ENCODE measurements at regions not wholly inside any gene's neighbourhood (a gene's known extent, or its start where the extent isn't known, plus 50 kb on each side); places are given as distances from the start of the nearest gene placed in this dataset.

- H3K4me3 Mint-ChIP-seq (ENCODE audit: unreplicated experiment), result no peak overlapping the region
- DNase-seq (ENCODE audit: unreplicated experiment), result peak; percentile 73
- POLR2A ChIA-PET, result interaction anchor here (0.6 to 3.0 kb wide), 6 partner anchors 9 to 365 kb away, joined by 3 to 9 read pairs (median 4); partner anchors contain the start of gene NRIP1
- peak overlapping the region; percentile 43 for H3K27ac Mint-ChIP-seq (ENCODE audit: low read depth, unreplicated experiment)
- H3K4me1 Mint-ChIP-seq (ENCODE audit: insufficient read depth, unreplicated experiment), result peaks cover 33% of the 10 kb centered on the region
- no peak for TF ChIP-seq CTCF (IDR thresholded peaks at IDR 0.05; ENCODE audit: unreplicated experiment)
- no peaks in the 10 kb centered on the region for H3K27me3 Mint-ChIP-seq (ENCODE audit: insufficient read depth, unreplicated experiment)
- H3K9me3 Mint-ChIP-seq (ENCODE audit: unreplicated experiment), result no peaks in the 10 kb centered on the region
- BruUV-seq (replicated peaks), result no TSS peak
- CTCF ChIA-PET, result interaction anchor here (0.7 to 1.3 kb wide), 4 partner anchors 61 to 790 kb away, joined by 3 to 6 read pairs (median 4); no protein-coding TSS in a partner anchor
- no peaks in the 10 kb centered on the region for H3K36me3 Mint-ChIP-seq (ENCODE audit: insufficient read depth, unreplicated experiment)
- intact Hi-C loops (cut with micrococcal nuclease), result loop anchor here (5.0 kb wide), 1 partner anchor 199 kb away; no protein-coding TSS in a partner anchor
Observed at GRCh38 chr21:15421441-15421881, 308.3 kb upstream of the USP25 start.

DNA sequence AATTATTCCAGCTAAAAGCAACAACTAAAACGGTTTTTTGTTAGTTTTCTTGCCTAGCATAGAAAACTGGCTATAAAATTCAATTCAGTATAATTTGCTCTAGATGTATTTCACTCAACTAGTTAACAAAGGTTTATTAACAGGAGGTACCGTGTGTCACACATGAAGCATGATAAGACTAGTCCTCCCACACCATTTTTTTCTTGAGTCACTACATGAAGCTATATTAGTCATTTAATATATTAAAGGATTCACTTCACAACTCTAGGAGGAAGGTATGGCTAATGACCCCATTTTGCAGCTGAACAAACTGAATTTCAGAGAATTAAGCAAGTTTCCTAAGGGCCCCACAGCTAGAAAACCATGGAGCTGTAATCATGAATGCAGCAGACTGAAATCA lies 307.8 kb upstream of the USP25 start:
- peak; percentile 43 for DNase-seq (ENCODE audit: unreplicated experiment)
- intact Hi-C loops (cut with micrococcal nuclease), result loop anchor here (5.0 kb wide), 1 partner anchor 200 kb away; no protein-coding TSS in a partner anchor
- CTCF ChIA-PET, result interaction anchor here (0.9 to 1.3 kb wide), 2 partner anchors 61 to 200 kb away, joined by 3 to 6 read pairs; no protein-coding TSS in a partner anchor
- Mint-ChIP-seq H3K4me1 (ENCODE audit: insufficient read depth, unreplicated experiment) (peaks cover 28% of the 10 kb centered on the region), H3K9me3 (ENCODE audit: unreplicated experiment) (no peaks in the 10 kb centered on the region), H3K4me3 (ENCODE audit: unreplicated experiment) (no peak overlapping the region), H3K27ac (ENCODE audit: low read depth, unreplicated experiment) (peak overlapping the region; percentile 43), H3K27me3 (ENCODE audit: insufficient read depth, unreplicated experiment) (no peaks in the 10 kb centered on the region), H3K36me3 (ENCODE audit: insufficient read depth, unreplicated experiment) (no peaks in the 10 kb centered on the region)
- POLR2A ChIA-PET, result interaction anchor here (0.6 to 3.0 kb wide), 9 partner anchors 8 to 372 kb away, joined by 3 to 9 read pairs (median 3); partner anchors contain the start of gene NRIP1
- BruUV-seq (replicated peaks), result no TSS peak
- no peak for TF ChIP-seq CTCF (IDR thresholded peaks at IDR 0.05; ENCODE audit: unreplicated experiment)

- ChIA-PET POLR2A (interaction anchor here (0.7 to 3.0 kb wide), 6 partner anchors 9 to 358 kb away, joined by 3 to 9 read pairs (median 5); partner anchors contain the start of gene NRIP1), CTCF (interaction anchor here (0.7 to 1.3 kb wide), 3 partner anchors 10 to 200 kb away, joined by 3 read pairs; no protein-coding TSS in a partner anchor)
- H3K9me3 Mint-ChIP-seq (ENCODE audit: unreplicated experiment), result no peaks in the 10 kb centered on the region
- H3K4me1 Mint-ChIP-seq (ENCODE audit: insufficient read depth, unreplicated experiment), result peaks cover 21% of the 10 kb centered on the region
- no peaks in the 10 kb centered on the region for H3K36me3 Mint-ChIP-seq (ENCODE audit: insufficient read depth, unreplicated experiment)
- DNase-seq (ENCODE audit: unreplicated experiment), result peak; percentile 90
- peak overlapping the region; percentile 1 for H3K4me3 Mint-ChIP-seq (ENCODE audit: unreplicated experiment)
- H3K27ac Mint-ChIP-seq (ENCODE audit: low read depth, unreplicated experiment), result peak overlapping the region; percentile 37
- TF ChIP-seq CTCF (IDR thresholded peaks at IDR 0.05; ENCODE audit: unreplicated experiment), result no peak
- H3K27me3 Mint-ChIP-seq (ENCODE audit: insufficient read depth, unreplicated experiment), result no peaks in the 10 kb centered on the region
- BruUV-seq (replicated peaks), result no TSS peak
- intact Hi-C loops (cut with micrococcal nuclease), result loop anchor here (5.0 kb wide), 1 partner anchor 200 kb away; no protein-coding TSS in a partner anchor
Observed at GRCh38 chr21:15422783-15423182, 307.0 kb upstream of the USP25 start.

DNA sequence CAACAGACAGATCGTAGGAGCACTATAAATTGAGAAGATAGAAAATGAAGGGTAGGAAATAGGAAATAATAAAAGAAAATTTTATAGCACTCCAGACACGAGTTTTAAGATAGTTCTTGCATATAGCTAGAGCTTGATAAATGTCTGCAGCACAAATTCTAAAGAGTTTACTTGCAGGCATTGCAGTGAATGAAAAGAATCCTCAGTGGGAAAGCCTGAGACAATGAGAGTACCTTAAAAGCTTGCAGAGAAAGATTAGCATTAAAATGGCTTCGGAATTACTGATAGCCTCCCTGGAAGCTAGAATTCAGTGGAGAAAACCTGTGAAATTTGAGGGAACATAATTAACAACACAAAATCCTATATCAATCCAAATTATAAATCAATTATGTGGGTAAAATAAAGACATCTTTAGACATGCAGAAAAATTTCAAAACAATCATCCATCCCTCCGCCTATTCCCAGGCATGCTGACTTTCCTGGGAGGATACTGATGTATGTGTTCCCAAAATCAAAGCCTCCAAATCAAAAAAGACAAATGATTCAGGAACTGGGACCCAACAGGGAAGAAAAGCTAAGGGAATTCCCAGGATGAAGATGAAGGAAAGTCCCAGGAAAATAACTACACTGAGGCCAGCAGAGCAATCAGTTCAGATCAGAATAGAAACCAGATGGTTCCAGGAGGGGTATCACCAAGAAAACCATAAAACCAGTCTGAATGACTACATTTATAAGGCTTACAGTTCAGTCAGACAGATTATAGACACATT lies 305.9 kb upstream of the USP25 start:
- Mint-ChIP-seq H3K4me3 (ENCODE audit: unreplicated experiment) (no peak overlapping the region), H3K27ac (ENCODE audit: low read depth, unreplicated experiment) (no peak overlapping the region), H3K4me1 (ENCODE audit: insufficient read depth, unreplicated experiment) (peaks cover 21% of the 10 kb centered on the region), H3K27me3 (ENCODE audit: insufficient read depth, unreplicated experiment) (no peaks in the 10 kb centered on the region), H3K36me3 (ENCODE audit: insufficient read depth, unreplicated experiment) (no peaks in the 10 kb centered on the region), H3K9me3 (ENCODE audit: unreplicated experiment) (no peaks in the 10 kb centered on the region)
- DNase-seq (ENCODE audit: unreplicated experiment), result no peak
- ChIA-PET POLR2A (interaction anchor here (1.2 to 3.0 kb wide), 3 partner anchors 9 to 23 kb away, joined by 4 to 9 read pairs (median 6); no protein-coding TSS in a partner anchor), CTCF (interaction anchor here (0.6 to 1.2 kb wide), 3 partner anchors 9 to 260 kb away, joined by 3 read pairs; no protein-coding TSS in a partner anchor)
- no peak for TF ChIP-seq CTCF (IDR thresholded peaks at IDR 0.05; ENCODE audit: unreplicated experiment)
- BruUV-seq (replicated peaks), result no TSS peak
- intact Hi-C loops (cut with micrococcal nuclease), result loop anchor here (5.0 kb wide), 1 partner anchor 202 kb away; no protein-coding TSS in a partner anchor

All from MCF 10A (cell line).